ENCODE measurements at regions not wholly inside any gene's neighbourhood (a gene's known extent, or its start where the extent isn't known, plus 50 kb on each side); places are given as distances from the start of the nearest gene placed in this dataset.

DNA sequence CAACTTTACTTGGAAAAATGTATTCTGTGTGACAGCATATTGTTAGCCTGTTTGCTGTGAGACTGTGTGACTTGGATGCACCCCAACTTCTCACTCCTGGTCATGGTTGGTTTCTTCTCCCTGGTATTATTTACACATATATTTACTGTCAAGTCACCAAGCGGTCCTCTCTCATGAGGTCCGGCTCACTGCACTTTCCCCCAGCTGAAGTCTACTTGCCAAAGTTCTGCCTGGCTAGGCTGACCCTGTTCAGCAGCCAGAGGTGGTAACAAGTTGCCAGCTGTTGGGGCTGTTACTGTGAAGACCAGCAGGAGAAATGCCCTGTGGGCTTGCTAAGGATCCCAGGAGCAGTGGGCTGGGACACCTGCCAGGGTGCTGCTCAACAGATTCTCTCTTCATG lies 337.5 kb downstream of the MFSD1 start:
- no peaks in the 10 kb centered on the region for H3K36me3 ChIP-seq (ENCODE audit: control insufficient read depth in 2 of 2, insufficient read depth in 2 of 2, low read length in 2 of 2)
- H3K27me3 ChIP-seq (ENCODE audit: control insufficient read depth in 2 of 2, insufficient read depth in 2 of 2, low read length in 2 of 2): no peaks in the 10 kb centered on the region
- no peak overlapping the region for H3K9ac ChIP-seq (ENCODE audit: low read depth in 1 of 2, low read length in 2 of 2)
- H3K4me3 ChIP-seq (ENCODE audit: low read length in 2 of 2): no peak overlapping the region
- no peaks in the 10 kb centered on the region for H3K4me1 ChIP-seq (ENCODE audit: control insufficient read depth in 2 of 2, insufficient read depth in 2 of 2, low read length in 2 of 2)
- H3K9me3 ChIP-seq (ENCODE audit: control insufficient read depth in 2 of 2, low read length in 2 of 2): no peaks in the 10 kb centered on the region
- no peak overlapping the region for H3K27ac ChIP-seq (ENCODE audit: low read depth in 2 of 2, low read length in 2 of 2)

DNA sequence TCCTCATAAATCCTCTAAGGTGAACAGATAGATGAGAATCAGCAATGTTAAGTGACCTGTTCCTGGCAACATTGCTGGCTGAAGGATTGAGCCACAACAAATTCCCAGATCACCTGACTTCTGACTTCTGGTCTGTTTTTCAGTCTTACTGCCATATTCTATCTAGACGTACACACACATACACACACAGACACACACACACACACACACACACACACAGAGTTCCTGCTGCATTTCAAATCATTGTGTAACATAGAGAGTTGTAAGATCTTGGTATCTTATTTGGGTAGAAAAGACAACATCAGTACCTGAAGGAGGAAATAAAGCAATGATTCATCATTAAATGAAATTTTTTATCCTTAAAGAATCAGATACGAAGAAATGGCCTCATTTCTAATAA lies 342.6 kb downstream of the MFSD1 start:
- no peak overlapping the region for H3K4me3 ChIP-seq (ENCODE audit: low read length in 2 of 2)
- H3K36me3 ChIP-seq (ENCODE audit: control insufficient read depth in 2 of 2, insufficient read depth in 2 of 2, low read length in 2 of 2): no peaks in the 10 kb centered on the region
- H3K27me3 ChIP-seq (ENCODE audit: control insufficient read depth in 2 of 2, insufficient read depth in 2 of 2, low read length in 2 of 2): no peaks in the 10 kb centered on the region
- no peaks in the 10 kb centered on the region for H3K9me3 ChIP-seq (ENCODE audit: control insufficient read depth in 2 of 2, low read length in 2 of 2)
- no peaks in the 10 kb centered on the region for H3K4me1 ChIP-seq (ENCODE audit: control insufficient read depth in 2 of 2, insufficient read depth in 2 of 2, low read length in 2 of 2)
- H3K27ac ChIP-seq (ENCODE audit: low read depth in 2 of 2, low read length in 2 of 2): no peak overlapping the region
- no peak overlapping the region for H3K9ac ChIP-seq (ENCODE audit: low read depth in 1 of 2, low read length in 2 of 2)

DNA sequence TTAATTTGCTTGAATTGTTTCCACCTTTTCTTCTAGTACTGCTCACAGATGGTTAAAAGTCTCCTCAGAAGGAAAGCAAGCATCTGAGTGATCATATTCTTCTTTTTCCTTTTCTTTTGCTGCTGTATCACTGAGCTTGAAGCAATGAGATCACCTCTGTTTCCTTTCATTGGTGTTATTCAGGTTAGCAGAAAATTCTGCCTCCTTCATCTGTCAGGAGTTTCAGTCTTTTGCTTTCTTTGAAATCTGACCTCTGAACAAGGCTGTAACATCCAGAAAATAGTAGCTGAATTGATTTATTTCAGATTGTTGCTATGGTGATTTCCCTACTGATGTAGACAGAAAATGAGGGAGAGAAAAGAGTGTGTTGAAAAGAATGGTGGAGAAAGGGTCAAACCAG lies 343.0 kb downstream of the MFSD1 start:
- no peaks in the 10 kb centered on the region for H3K27me3 ChIP-seq (ENCODE audit: control insufficient read depth in 2 of 2, insufficient read depth in 2 of 2, low read length in 2 of 2)
- no peak overlapping the region for H3K4me3 ChIP-seq (ENCODE audit: low read length in 2 of 2)
- no peaks in the 10 kb centered on the region for H3K36me3 ChIP-seq (ENCODE audit: control insufficient read depth in 2 of 2, insufficient read depth in 2 of 2, low read length in 2 of 2)
- no peak overlapping the region for H3K27ac ChIP-seq (ENCODE audit: low read depth in 2 of 2, low read length in 2 of 2)
- H3K4me1 ChIP-seq (ENCODE audit: control insufficient read depth in 2 of 2, insufficient read depth in 2 of 2, low read length in 2 of 2): no peaks in the 10 kb centered on the region
- H3K9me3 ChIP-seq (ENCODE audit: control insufficient read depth in 2 of 2, low read length in 2 of 2): no peaks in the 10 kb centered on the region
- no peak overlapping the region for H3K9ac ChIP-seq (ENCODE audit: low read depth in 1 of 2, low read length in 2 of 2)

DNA sequence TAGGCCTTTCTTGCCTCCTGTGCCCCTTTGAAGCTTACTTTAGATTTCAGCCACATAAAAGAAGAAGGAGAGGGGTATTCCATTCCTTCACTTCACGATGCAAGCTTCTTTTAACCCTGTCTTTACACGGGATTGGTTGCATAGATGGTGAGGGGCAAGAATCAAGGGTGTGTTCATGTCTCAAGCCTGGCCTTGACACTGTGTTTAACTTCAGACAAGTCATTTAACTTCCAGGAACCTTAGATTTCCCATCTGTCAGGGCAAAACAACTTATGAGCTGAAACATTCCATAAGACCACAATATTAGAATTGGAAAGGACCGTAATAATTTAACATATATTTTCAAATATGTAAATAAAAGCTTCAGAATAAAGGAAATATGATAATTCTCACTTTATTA lies 344.5 kb downstream of the MFSD1 start:
- no peaks in the 10 kb centered on the region for H3K36me3 ChIP-seq (ENCODE audit: control insufficient read depth in 2 of 2, insufficient read depth in 2 of 2, low read length in 2 of 2)
- no peaks in the 10 kb centered on the region for H3K9me3 ChIP-seq (ENCODE audit: control insufficient read depth in 2 of 2, low read length in 2 of 2)
- no peak overlapping the region for H3K4me3 ChIP-seq (ENCODE audit: low read length in 2 of 2)
- H3K9ac ChIP-seq (ENCODE audit: low read depth in 1 of 2, low read length in 2 of 2): no peak overlapping the region
- H3K27me3 ChIP-seq (ENCODE audit: control insufficient read depth in 2 of 2, insufficient read depth in 2 of 2, low read length in 2 of 2): no peaks in the 10 kb centered on the region
- H3K27ac ChIP-seq (ENCODE audit: low read depth in 2 of 2, low read length in 2 of 2): no peak overlapping the region
- no peaks in the 10 kb centered on the region for H3K4me1 ChIP-seq (ENCODE audit: control insufficient read depth in 2 of 2, insufficient read depth in 2 of 2, low read length in 2 of 2)

DNA sequence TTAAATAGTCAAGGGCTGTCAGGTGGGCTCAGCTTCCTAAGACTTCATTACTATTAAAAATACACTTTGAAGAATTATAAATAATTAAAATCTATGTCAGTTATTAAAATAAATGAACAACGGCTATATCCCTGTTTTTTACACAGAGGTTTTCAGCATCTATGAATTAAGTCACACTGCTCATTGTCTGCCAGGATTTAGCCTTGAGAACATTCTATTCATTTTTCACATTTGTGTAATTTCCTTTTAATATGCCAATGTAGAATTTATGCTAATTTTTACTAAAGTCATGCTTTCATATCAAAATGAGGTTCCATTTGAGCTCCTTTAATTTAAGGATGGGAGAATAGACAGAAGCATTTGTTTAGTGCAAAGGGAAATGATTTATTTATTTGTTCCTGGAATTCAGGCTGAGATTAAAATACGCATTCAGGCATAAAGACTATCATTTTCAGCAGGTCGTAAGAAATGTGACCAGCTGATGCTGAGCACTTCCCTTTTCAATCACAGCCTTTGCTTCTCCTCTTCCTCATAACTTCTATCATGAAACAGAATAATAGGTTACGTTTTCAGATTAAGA lies 345.1 kb downstream of the MFSD1 start:
- H3K27ac ChIP-seq (ENCODE audit: low read depth in 2 of 2, low read length in 2 of 2): no peak overlapping the region
- no peaks in the 10 kb centered on the region for H3K4me1 ChIP-seq (ENCODE audit: control insufficient read depth in 2 of 2, insufficient read depth in 2 of 2, low read length in 2 of 2)
- H3K9me3 ChIP-seq (ENCODE audit: control insufficient read depth in 2 of 2, low read length in 2 of 2): no peaks in the 10 kb centered on the region
- H3K4me3 ChIP-seq (ENCODE audit: low read length in 2 of 2): no peak overlapping the region
- no peak overlapping the region for H3K9ac ChIP-seq (ENCODE audit: low read depth in 1 of 2, low read length in 2 of 2)
- no peaks in the 10 kb centered on the region for H3K36me3 ChIP-seq (ENCODE audit: control insufficient read depth in 2 of 2, insufficient read depth in 2 of 2, low read length in 2 of 2)
- H3K27me3 ChIP-seq (ENCODE audit: control insufficient read depth in 2 of 2, insufficient read depth in 2 of 2, low read length in 2 of 2): no peaks in the 10 kb centered on the region

DNA sequence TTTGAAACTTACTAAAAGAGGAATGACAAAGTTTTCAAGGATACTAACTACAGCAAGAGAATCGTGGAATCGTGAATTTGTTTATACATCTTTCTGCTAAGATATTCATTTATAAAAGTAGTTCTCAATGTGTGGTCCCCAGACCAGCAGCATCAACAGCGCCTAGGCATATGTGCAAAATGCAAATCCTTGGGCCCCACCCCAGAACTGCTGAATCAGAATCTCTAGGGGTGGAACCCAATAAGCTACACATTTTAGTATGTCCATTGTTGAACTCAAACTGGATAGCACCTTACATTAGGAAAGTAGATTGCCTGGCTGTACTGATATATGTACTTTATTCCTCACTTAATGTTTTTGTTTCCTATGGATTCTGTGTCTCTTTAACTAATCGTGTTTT lies 346.0 kb downstream of the MFSD1 start:
- H3K9me3 ChIP-seq (ENCODE audit: control insufficient read depth in 2 of 2, low read length in 2 of 2): no peaks in the 10 kb centered on the region
- no peaks in the 10 kb centered on the region for H3K27me3 ChIP-seq (ENCODE audit: control insufficient read depth in 2 of 2, insufficient read depth in 2 of 2, low read length in 2 of 2)
- no peak overlapping the region for H3K27ac ChIP-seq (ENCODE audit: low read depth in 2 of 2, low read length in 2 of 2)
- no peaks in the 10 kb centered on the region for H3K4me1 ChIP-seq (ENCODE audit: control insufficient read depth in 2 of 2, insufficient read depth in 2 of 2, low read length in 2 of 2)
- H3K4me3 ChIP-seq (ENCODE audit: low read length in 2 of 2): no peak overlapping the region
- no peaks in the 10 kb centered on the region for H3K36me3 ChIP-seq (ENCODE audit: control insufficient read depth in 2 of 2, insufficient read depth in 2 of 2, low read length in 2 of 2)
- H3K9ac ChIP-seq (ENCODE audit: low read depth in 1 of 2, low read length in 2 of 2): no peak overlapping the region

DNA sequence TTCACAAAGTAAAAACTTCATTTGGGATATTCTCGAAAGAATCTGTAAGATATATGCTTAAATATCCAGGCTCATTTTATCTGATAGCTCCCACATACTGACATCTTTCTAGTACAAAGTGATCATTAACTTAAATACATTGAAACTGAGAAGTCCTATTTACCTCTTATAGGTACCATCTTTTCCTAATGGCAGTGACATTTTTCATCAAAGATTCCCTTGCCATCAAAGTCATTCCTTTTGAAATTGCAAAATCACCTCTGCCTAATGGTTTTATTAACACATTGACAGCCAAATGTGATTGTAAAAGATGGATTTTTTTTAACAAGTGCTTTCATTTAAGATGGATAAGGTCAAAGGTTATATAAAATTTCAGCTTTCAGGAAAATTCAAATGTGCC lies 346.6 kb downstream of the MFSD1 start:
- Histone ChIP-seq H3K4me3 (ENCODE audit: low read length in 2 of 2) (no peak overlapping the region), H3K4me1 (ENCODE audit: control insufficient read depth in 2 of 2, insufficient read depth in 2 of 2, low read length in 2 of 2) (no peaks in the 10 kb centered on the region), H3K36me3 (ENCODE audit: control insufficient read depth in 2 of 2, insufficient read depth in 2 of 2, low read length in 2 of 2) (no peaks in the 10 kb centered on the region), H3K9ac (ENCODE audit: low read depth in 1 of 2, low read length in 2 of 2) (no peak overlapping the region), H3K27me3 (ENCODE audit: control insufficient read depth in 2 of 2, insufficient read depth in 2 of 2, low read length in 2 of 2) (no peaks in the 10 kb centered on the region), H3K27ac (ENCODE audit: low read depth in 2 of 2, low read length in 2 of 2) (no peak overlapping the region), H3K9me3 (ENCODE audit: control insufficient read depth in 2 of 2, low read length in 2 of 2) (no peaks in the 10 kb centered on the region)

DNA sequence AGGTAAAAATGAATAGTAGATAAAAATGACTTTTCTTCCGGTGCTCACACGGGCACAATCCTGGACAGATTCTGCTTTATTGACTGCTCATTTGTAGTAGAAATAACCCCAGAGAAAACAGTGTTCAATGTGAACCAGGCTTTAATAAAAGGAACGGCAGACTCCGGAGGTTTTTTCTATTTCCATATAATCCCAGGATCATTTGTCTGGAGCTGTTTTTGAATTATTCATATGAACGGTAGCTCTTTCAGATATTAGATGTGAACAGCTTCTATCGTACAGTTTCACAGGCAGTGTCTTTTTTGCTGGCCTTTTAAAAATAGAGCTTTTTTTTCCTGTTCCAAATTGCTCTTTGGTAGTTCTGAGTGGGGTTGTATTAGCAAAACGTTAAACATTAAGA lies 347.3 kb downstream of the MFSD1 start:
- Histone ChIP-seq H3K9me3 (ENCODE audit: control insufficient read depth in 2 of 2, low read length in 2 of 2) (no peaks in the 10 kb centered on the region), H3K4me3 (ENCODE audit: low read length in 2 of 2) (no peak overlapping the region), H3K27ac (ENCODE audit: low read depth in 2 of 2, low read length in 2 of 2) (no peak overlapping the region), H3K27me3 (ENCODE audit: control insufficient read depth in 2 of 2, insufficient read depth in 2 of 2, low read length in 2 of 2) (no peaks in the 10 kb centered on the region), H3K4me1 (ENCODE audit: control insufficient read depth in 2 of 2, insufficient read depth in 2 of 2, low read length in 2 of 2) (no peaks in the 10 kb centered on the region), H3K9ac (ENCODE audit: low read depth in 1 of 2, low read length in 2 of 2) (no peak overlapping the region), H3K36me3 (ENCODE audit: control insufficient read depth in 2 of 2, insufficient read depth in 2 of 2, low read length in 2 of 2) (no peaks in the 10 kb centered on the region)

DNA sequence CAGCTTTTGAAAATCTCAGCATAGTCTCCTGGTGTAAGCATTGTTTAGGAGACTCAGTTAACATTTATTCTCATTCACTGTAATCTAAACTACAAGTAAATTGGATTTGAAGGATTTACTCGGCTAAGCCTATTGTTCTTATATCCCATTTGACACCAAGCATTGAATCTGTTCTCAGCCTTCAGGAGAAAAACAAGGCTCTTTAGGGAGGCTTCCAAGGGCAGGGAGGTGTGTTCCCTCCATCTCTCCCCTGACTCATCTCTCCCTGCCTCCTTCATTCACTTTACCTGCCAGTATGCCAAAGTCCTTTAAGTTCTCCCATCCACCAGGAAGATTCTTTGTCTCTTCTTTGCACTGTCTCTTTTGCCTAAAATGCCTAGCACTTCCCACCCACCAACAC lies 347.8 kb downstream of the MFSD1 start:
- Histone ChIP-seq H3K9ac (ENCODE audit: low read depth in 1 of 2, low read length in 2 of 2) (no peak overlapping the region), H3K27ac (ENCODE audit: low read depth in 2 of 2, low read length in 2 of 2) (no peak overlapping the region), H3K9me3 (ENCODE audit: control insufficient read depth in 2 of 2, low read length in 2 of 2) (no peaks in the 10 kb centered on the region), H3K36me3 (ENCODE audit: control insufficient read depth in 2 of 2, insufficient read depth in 2 of 2, low read length in 2 of 2) (no peaks in the 10 kb centered on the region), H3K4me3 (ENCODE audit: low read length in 2 of 2) (no peak overlapping the region), H3K4me1 (ENCODE audit: control insufficient read depth in 2 of 2, insufficient read depth in 2 of 2, low read length in 2 of 2) (no peaks in the 10 kb centered on the region), H3K27me3 (ENCODE audit: control insufficient read depth in 2 of 2, insufficient read depth in 2 of 2, low read length in 2 of 2) (no peaks in the 10 kb centered on the region)

DNA sequence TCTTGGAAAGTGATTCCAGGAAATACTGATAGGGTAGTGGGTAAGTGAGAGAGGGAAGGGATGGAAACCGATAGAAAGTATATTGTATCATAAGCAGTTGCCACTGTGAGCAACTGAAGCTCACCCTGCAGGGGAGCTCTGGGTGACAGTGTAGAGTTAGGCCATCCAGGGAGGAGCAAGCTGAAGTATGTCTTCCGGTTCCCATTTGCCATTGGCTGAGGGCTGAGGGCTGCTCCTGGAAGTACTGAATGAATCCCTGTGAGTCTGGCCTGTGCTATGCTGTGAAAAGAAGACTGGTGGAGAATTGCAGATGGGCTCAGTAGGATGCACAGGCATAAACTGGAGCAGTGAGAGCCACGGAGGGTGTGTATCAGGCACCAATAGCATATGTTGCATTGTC lies 348.3 kb downstream of the MFSD1 start:
- no peaks in the 10 kb centered on the region for H3K36me3 ChIP-seq (ENCODE audit: control insufficient read depth in 2 of 2, insufficient read depth in 2 of 2, low read length in 2 of 2)
- H3K9me3 ChIP-seq (ENCODE audit: control insufficient read depth in 2 of 2, low read length in 2 of 2): no peaks in the 10 kb centered on the region
- no peak overlapping the region for H3K4me3 ChIP-seq (ENCODE audit: low read length in 2 of 2)
- H3K4me1 ChIP-seq (ENCODE audit: control insufficient read depth in 2 of 2, insufficient read depth in 2 of 2, low read length in 2 of 2): no peaks in the 10 kb centered on the region
- no peak overlapping the region for H3K9ac ChIP-seq (ENCODE audit: low read depth in 1 of 2, low read length in 2 of 2)
- no peaks in the 10 kb centered on the region for H3K27me3 ChIP-seq (ENCODE audit: control insufficient read depth in 2 of 2, insufficient read depth in 2 of 2, low read length in 2 of 2)
- H3K27ac ChIP-seq (ENCODE audit: low read depth in 2 of 2, low read length in 2 of 2): no peak overlapping the region

DNA sequence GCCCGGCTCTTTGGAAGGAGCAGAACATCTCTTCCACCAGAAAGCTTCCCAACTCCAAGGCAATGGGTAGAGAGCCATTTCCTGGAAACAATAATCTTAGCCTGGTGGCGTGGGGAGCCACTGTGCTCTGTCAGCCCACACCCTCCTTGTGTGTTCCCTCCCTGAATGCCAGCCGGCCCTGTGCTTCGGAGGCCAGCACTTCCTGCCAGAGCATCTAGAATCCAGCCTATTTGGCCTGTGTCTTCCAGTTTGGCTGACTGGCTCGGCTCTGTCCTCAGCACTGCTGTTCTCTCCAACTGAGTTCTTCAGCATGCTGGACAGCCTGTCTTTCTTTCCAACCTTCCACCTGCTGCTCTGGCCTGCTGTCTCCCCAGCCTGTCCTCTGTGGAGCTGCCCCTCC lies 349.3 kb downstream of the MFSD1 start:
- H3K9me3 ChIP-seq (ENCODE audit: control insufficient read depth in 2 of 2, low read length in 2 of 2): no peaks in the 10 kb centered on the region
- H3K36me3 ChIP-seq (ENCODE audit: control insufficient read depth in 2 of 2, insufficient read depth in 2 of 2, low read length in 2 of 2): no peaks in the 10 kb centered on the region
- H3K27me3 ChIP-seq (ENCODE audit: control insufficient read depth in 2 of 2, insufficient read depth in 2 of 2, low read length in 2 of 2): no peaks in the 10 kb centered on the region
- no peak overlapping the region for H3K27ac ChIP-seq (ENCODE audit: low read depth in 2 of 2, low read length in 2 of 2)
- H3K9ac ChIP-seq (ENCODE audit: low read depth in 1 of 2, low read length in 2 of 2): no peak overlapping the region
- no peaks in the 10 kb centered on the region for H3K4me1 ChIP-seq (ENCODE audit: control insufficient read depth in 2 of 2, insufficient read depth in 2 of 2, low read length in 2 of 2)
- H3K4me3 ChIP-seq (ENCODE audit: low read length in 2 of 2): no peak overlapping the region

Measured in mucosa of rectum (tissue), 2 donors.